ENCODE measurements at regions not wholly inside any gene's neighbourhood (a gene's known extent, or its start where the extent isn't known, plus 50 kb on each side); places are given as distances from the start of the nearest gene placed in this dataset.

DNA sequence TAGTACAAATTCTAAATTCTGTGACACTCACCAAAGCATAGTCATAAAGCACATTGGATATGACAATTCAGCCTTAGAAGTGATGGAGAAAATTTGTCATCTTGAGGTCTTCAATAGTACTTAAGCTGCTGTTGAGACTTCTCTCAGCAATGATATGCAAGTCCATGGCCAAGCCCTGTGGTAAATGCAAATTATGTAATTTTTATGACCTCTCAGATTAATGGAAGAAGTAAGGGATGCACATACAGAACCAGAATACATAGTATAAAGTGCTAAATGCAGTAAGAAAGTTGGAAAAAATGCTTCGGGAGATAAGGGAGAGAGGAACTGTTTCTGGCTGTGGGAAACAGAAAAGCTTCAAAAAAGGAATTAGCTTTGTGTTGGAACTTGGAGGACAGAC lies 700.7 kb downstream of the RNF144B start:
- no peak overlapping the region for H4K91ac ChIP-seq (replicated peaks; ENCODE audit: insufficient read length, low read length)
- no peaks in the 10 kb centered on the region for H4K20me1 ChIP-seq (replicated peaks in 1 of 2; ENCODE audit: control insufficient read depth in 1 of 2, insufficient read depth in 2 of 2, low read length in 2 of 2)
- H3K23me2 ChIP-seq (ENCODE audit: low read depth, low read length): no peaks in the 10 kb centered on the region
- H2BK12ac ChIP-seq (ENCODE audit: low read depth, low read length): no peak overlapping the region
- no peak overlapping the region for H4K8ac ChIP-seq (ENCODE audit: extremely low read depth, insufficient read depth, low read length)
- CTCF ChIA-PET (ENCODE audit: partially characterized antibody): no interaction called here
- H2BK120ac ChIP-seq (replicated peaks; ENCODE audit: low read depth, low read length): no peak overlapping the region
- POLR2A ChIA-PET (ENCODE audit: partially characterized antibody): no interaction called here
- WGBS, 2 experiments (ENCODE audit: extremely low coverage in 1 of 2, insufficient coverage in 1 of 2, insufficient read length in 1 of 2, insufficient replicate concordance in 2 of 2, low coverage in 1 of 2, low lambda C conversion rate in 2 of 2, missing lambda C conversion rate in 1 of 2): 95% methylated on average over 1 of the region's 1 CpG; no CpG with 5 or more reads in 1 of the 2 experiments
- no peak overlapping the region for H4K5ac ChIP-seq (ENCODE audit: insufficient read length, low read depth, low read length)
- no peak overlapping the region for H2AK5ac ChIP-seq (ENCODE audit: low read depth, low read length)
- no peaks in the 10 kb centered on the region for H3K27me3 ChIP-seq (replicated peaks in 1 of 4; ENCODE audit: control insufficient read depth in 3 of 4, extremely low read depth in 1 of 4, insufficient read depth in 3 of 4, low read length in 3 of 4)
- no peak overlapping the region for H3K27ac ChIP-seq (ENCODE audit: low read depth, low read length)
- DNase-seq (ENCODE audit: low read depth in 1 of 2, low spot score in 2 of 2) (no peak), FAIRE-seq (no peak)
- no peaks in the 10 kb centered on the region for H3K36me3 ChIP-seq (ENCODE audit: control insufficient read depth in 2 of 4, insufficient read depth in 4 of 4, low read length in 3 of 4)
- H2BK20ac ChIP-seq (ENCODE audit: low read length): no peak overlapping the region
- no peak overlapping the region for H3K4me3 ChIP-seq (ENCODE audit: extremely low read depth in 1 of 4, insufficient read depth in 2 of 4, low read depth in 3 of 4, low read length in 4 of 4)
- H3K18ac ChIP-seq (ENCODE audit: extremely low read depth, low read length): no peak overlapping the region
- H3K79me2 ChIP-seq (ENCODE audit: control insufficient read depth in 1 of 2, insufficient read depth in 2 of 2, low read length in 2 of 2): no peaks in the 10 kb centered on the region
- H3K4ac ChIP-seq (replicated peaks; ENCODE audit: insufficient read length, low read depth, low read length): no peak overlapping the region
- no peaks in the 10 kb centered on the region for H3K9me3 ChIP-seq (ENCODE audit: insufficient read depth in 2 of 2, low read depth in 1 of 2, low read length in 1 of 2)
- no peak overlapping the region for H3K23ac ChIP-seq (ENCODE audit: insufficient read length)
- no peaks in the 10 kb centered on the region for H3K79me1 ChIP-seq (ENCODE audit: low read depth, low read length)
- peaks cover 0 to 3% (median 1%) of the 10 kb centered on the region in 4 experiments; a peak in 4 of 7 replicates for H3K4me1 ChIP-seq (replicated peaks in 1 of 4; ENCODE audit: control insufficient read depth in 3 of 4, insufficient read depth in 4 of 4, low read length in 3 of 4)
- no peak overlapping the region for H3K4me2 ChIP-seq (ENCODE audit: insufficient read depth in 1 of 2, low read depth in 2 of 2, low read length in 2 of 2)
- H3K56ac ChIP-seq (replicated peaks; ENCODE audit: insufficient read length, low read depth, low read length): no peak overlapping the region
- no peak overlapping the region for H3K9ac ChIP-seq (replicated peaks in 1 of 4; ENCODE audit: extremely low read depth in 1 of 4, low read depth in 3 of 4, low read length in 3 of 4)
- H2BK15ac ChIP-seq (ENCODE audit: low read length): no peak overlapping the region
- no peak overlapping the region for H2BK5ac ChIP-seq (ENCODE audit: low read depth, low read length)
- H3K14ac ChIP-seq (ENCODE audit: insufficient read length): no peak overlapping the region
- no peak overlapping the region for H2AFZ ChIP-seq (ENCODE audit: low read length)
- TF ChIP-seq POLR2A (IDR thresholded peaks at IDR 0.05; ENCODE audit: control extremely low read depth in 1 of 2, low read depth in 2 of 2, low read length in 2 of 2) (no peak), CTBP2 (IDR thresholded peaks at IDR 0.05; ENCODE audit: borderline replicate concordance, insufficient read depth, insufficient read length, low read length) (no peak)

All from H1 (cell line).